ENCODE measurements at regions not wholly inside any gene's neighbourhood (a gene's known extent, or its start where the extent isn't known, plus 50 kb on each side); places are given as distances from the start of the nearest gene placed in this dataset.

DNA sequence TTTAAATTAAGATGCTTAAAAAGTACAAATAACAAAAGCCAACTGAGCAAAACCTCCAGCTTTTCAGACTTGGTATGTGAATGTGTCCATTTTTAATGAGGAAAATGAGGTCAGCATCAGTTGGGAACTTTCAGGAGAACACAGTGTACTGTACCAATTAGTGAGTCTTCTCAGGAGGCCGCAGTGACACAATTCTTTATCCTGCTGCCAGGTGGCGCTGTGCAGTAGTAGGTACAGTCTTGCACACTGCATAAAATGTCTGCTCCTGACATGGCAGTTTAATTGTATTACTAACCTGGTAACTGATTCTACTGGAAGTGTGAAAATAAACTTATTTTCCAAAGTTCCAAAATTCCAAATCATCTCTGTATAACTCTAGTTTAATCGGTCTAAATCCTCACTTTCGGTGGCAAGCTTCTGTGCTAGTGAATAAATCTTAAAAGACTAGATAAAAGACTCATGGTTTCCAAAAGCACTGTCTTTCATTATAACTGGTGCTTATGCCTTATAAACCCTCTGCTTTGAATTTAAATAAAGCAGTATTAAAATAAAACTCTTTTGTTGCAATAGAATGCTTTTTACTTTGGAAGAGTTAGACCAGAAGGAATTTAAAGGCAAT, 214.8 kb upstream of the MMS22L start:
- TF ChIP-seq ZNF70 (CRISPR knock-in tag; IDR thresholded peaks at IDR 0.05), result no peak
- no peak for TF ChIP-seq OSR1 (CRISPR knock-in tag; IDR thresholded peaks at IDR 0.05)
- TF ChIP-seq ZFP3 (CRISPR knock-in tag; IDR thresholded peaks at IDR 0.05), result no peak
- TF ChIP-seq ISL1 (CRISPR knock-in tag; IDR thresholded peaks at IDR 0.05), result no peak
- TF ChIP-seq, protein P1, sequence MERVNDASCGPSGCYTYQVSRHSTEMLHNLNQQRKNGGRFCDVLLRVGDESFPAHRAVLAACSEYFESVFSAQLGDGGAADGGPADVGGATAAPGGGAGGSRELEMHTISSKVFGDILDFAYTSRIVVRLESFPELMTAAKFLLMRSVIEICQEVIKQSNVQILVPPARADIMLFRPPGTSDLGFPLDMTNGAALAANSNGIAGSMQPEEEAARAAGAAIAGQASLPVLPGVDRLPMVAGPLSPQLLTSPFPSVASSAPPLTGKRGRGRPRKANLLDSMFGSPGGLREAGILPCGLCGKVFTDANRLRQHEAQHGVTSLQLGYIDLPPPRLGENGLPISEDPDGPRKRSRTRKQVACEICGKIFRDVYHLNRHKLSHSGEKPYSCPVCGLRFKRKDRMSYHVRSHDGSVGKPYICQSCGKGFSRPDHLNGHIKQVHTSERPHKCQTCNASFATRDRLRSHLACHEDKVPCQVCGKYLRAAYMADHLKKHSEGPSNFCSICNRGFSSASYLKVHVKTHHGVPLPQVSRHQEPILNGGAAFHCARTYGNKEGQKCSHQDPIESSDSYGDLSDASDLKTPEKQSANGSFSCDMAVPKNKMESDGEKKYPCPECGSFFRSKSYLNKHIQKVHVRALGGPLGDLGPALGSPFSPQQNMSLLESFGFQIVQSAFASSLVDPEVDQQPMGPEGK (CRISPR knock-in tag; IDR thresholded peaks at IDR 0.05; ENCODE audit: borderline replicate concordance), result no peak
- no peak for TF ChIP-seq TCF4 (CRISPR knock-in tag; IDR thresholded peaks at IDR 0.05; ENCODE audit: borderline replicate concordance)
- no peak for TF ChIP-seq GLIS3 (CRISPR knock-in tag; IDR thresholded peaks at IDR 0.05)
- TF ChIP-seq, protein P2, sequence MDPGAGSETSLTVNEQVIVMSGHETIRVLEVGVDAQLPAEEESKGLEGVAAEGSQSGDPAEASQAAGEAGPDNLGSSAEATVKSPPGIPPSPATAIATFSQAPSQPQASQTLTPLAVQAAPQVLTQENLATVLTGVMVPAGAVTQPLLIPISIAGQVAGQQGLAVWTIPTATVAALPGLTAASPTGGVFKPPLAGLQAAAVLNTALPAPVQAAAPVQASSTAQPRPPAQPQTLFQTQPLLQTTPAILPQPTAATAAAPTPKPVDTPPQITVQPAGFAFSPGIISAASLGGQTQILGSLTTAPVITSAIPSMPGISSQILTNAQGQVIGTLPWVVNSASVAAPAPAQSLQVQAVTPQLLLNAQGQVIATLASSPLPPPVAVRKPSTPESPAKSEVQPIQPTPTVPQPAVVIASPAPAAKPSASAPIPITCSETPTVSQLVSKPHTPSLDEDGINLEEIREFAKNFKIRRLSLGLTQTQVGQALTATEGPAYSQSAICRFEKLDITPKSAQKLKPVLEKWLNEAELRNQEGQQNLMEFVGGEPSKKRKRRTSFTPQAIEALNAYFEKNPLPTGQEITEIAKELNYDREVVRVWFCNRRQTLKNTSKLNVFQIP (CRISPR knock-in tag; IDR thresholded peaks at IDR 0.05; ENCODE audit: borderline replicate concordance, low read depth), result no peak
- no peak for TF ChIP-seq ZFP30 (CRISPR knock-in tag; IDR thresholded peaks at IDR 0.05)
- no peak for TF ChIP-seq ARNTL (CRISPR knock-in tag; IDR thresholded peaks at IDR 0.05; ENCODE audit: borderline replicate concordance, low read depth)
- no peak for TF ChIP-seq ESRRG (CRISPR knock-in tag; IDR thresholded peaks at IDR 0.05)
- TF ChIP-seq, protein P3, sequence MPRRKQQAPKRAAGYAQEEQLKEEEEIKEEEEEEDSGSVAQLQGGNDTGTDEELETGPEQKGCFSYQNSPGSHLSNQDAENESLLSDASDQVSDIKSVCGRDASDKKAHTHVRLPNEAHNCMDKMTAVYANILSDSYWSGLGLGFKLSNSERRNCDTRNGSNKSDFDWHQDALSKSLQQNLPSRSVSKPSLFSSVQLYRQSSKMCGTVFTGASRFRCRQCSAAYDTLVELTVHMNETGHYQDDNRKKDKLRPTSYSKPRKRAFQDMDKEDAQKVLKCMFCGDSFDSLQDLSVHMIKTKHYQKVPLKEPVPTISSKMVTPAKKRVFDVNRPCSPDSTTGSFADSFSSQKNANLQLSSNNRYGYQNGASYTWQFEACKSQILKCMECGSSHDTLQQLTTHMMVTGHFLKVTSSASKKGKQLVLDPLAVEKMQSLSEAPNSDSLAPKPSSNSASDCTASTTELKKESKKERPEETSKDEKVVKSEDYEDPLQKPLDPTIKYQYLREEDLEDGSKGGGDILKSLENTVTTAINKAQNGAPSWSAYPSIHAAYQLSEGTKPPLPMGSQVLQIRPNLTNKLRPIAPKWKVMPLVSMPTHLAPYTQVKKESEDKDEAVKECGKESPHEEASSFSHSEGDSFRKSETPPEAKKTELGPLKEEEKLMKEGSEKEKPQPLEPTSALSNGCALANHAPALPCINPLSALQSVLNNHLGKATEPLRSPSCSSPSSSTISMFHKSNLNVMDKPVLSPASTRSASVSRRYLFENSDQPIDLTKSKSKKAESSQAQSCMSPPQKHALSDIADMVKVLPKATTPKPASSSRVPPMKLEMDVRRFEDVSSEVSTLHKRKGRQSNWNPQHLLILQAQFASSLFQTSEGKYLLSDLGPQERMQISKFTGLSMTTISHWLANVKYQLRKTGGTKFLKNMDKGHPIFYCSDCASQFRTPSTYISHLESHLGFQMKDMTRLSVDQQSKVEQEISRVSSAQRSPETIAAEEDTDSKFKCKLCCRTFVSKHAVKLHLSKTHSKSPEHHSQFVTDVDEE (CRISPR knock-in tag; IDR thresholded peaks at IDR 0.05), result no peak
- TF ChIP-seq ZNF8 (CRISPR knock-in tag; IDR thresholded peaks at IDR 0.05), result no peak

Measured in SK-N-SH treated with all-trans-retinoic acid at 6 μM for 48 hours (cell line).